H1 (cell line): ENCODE measurements at regions not wholly inside any gene's neighbourhood (a gene's known extent, or its start where the extent isn't known, plus 50 kb on each side); places are given as distances from the start of the nearest gene placed in this dataset.

Source experiments
- CTCF ChIP-seq, 3 experiments: IDR thresholded peaks; 1 replicate in 2 of 3; 2 replicates in 1 of 3; pipeline versions ENCODE4 v1.5.1 to v1.6.1; 2011; ENCODE audit warnings: low read length in 3 of 3, mild to moderate bottlenecking in 3 of 3, inconsistent platforms in 2 of 3, low read depth in 1 of 3, moderate library complexity in 1 of 3; ENCODE audit not compliant: insufficient read depth in 1 of 3; ENCODE audit errors: control extremely low read depth in 1 of 3
- EP300 ChIP-seq, 2 experiments: IDR thresholded peaks; 1 replicate in 1 of 2; 2 replicates in 1 of 2; pipeline ENCODE4 v1.6.1; 2011 to 2012; ENCODE audit warnings: low read depth in 2 of 2, low read length in 2 of 2, mild to moderate bottlenecking in 2 of 2, borderline replicate concordance in 1 of 2, inconsistent platforms in 1 of 2, moderate library complexity in 1 of 2
- POLR2A ChIP-seq, 2 experiments: IDR thresholded peaks; 1 replicate in 1 of 2; 2 replicates in 1 of 2; pipeline ENCODE4 v1.6.1; 2011; ENCODE audit warnings: low read depth in 2 of 2, low read length in 2 of 2, mild to moderate bottlenecking in 2 of 2; ENCODE audit errors: control extremely low read depth in 1 of 2
- RAD21 ChIP-seq, 2 experiments: IDR thresholded peaks in 1 of 2; conservative IDR thresholded peaks in 1 of 2; 2 replicates each; pipeline ENCODE4 v1.6.1; 2011; ENCODE audit warnings: low read depth in 2 of 2, low read length in 2 of 2, improper control_type of control experiment in 1 of 2, inconsistent platforms in 1 of 2, mild to moderate bottlenecking in 1 of 2, moderate library complexity in 1 of 2

- TF ChIP-seq RAD21 (IDR thresholded peaks at IDR 0.05 in 1 of 2, conservative IDR thresholded peaks at IDR 0.05 in 1 of 2; ENCODE audit: low read depth in 2 of 2, low read length in 2 of 2) (no peak), EP300 (IDR thresholded peaks at IDR 0.05; ENCODE audit: borderline replicate concordance in 1 of 2, low read depth in 2 of 2, low read length in 2 of 2) (no peak), CTCF (IDR thresholded peaks at IDR 0.05; ENCODE audit: control extremely low read depth in 1 of 3, insufficient read depth in 1 of 3, low read depth in 1 of 3, low read length in 3 of 3) (no peak), POLR2A (IDR thresholded peaks at IDR 0.05; ENCODE audit: control extremely low read depth in 1 of 2, low read depth in 2 of 2, low read length in 2 of 2) (no peak)
Observed at GRCh38 chr5:122608222-122608621, 166.7 kb upstream of the SNX2 start.
